ENCODE measurements at regions not wholly inside any gene's neighbourhood (a gene's known extent, or its start where the extent isn't known, plus 50 kb on each side); places are given as distances from the start of the nearest gene placed in this dataset.

GRCh38 chr3:103966749-103967148 lies 1400.0 kb upstream of the ALCAM start:
- no peak overlapping the region for H3K27ac ChIP-seq (ENCODE audit: low read depth in 2 of 2, low read length in 2 of 2)
- no peaks in the 10 kb centered on the region for H3K27me3 ChIP-seq (ENCODE audit: control insufficient read depth in 2 of 2, insufficient read depth in 2 of 2, low read length in 2 of 2)
- H3K9ac ChIP-seq (ENCODE audit: low read depth in 1 of 2, low read length in 2 of 2): no peak overlapping the region
- H3K36me3 ChIP-seq (ENCODE audit: control insufficient read depth in 2 of 2, insufficient read depth in 2 of 2, low read length in 2 of 2): no peaks in the 10 kb centered on the region
- no peaks in the 10 kb centered on the region for H3K9me3 ChIP-seq (ENCODE audit: control insufficient read depth in 2 of 2, low read length in 2 of 2)
- H3K4me1 ChIP-seq (ENCODE audit: control insufficient read depth in 2 of 2, insufficient read depth in 2 of 2, low read length in 2 of 2): no peaks in the 10 kb centered on the region
- no peak overlapping the region for H3K4me3 ChIP-seq (ENCODE audit: low read length in 2 of 2)

DNA sequence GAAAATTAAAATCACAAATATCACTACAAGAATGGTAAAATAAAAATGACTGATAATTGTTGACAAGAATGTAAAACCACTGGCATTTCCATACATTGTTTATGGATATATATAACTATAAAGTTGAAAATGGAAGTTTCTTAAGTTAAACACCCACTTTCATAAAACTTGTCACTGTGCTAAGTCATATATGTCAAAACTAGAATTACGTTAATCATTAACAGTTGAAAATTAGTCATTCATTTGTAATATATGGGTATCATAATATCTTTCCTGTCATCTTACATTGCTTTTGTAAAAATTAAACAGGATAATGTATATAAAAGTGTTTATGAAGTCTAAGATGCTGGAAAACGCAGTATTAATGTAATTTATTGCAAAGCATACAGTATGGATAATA lies 1398.6 kb upstream of the ALCAM start:
- Histone ChIP-seq H3K4me1 (ENCODE audit: control insufficient read depth in 2 of 2, insufficient read depth in 2 of 2, low read length in 2 of 2) (no peaks in the 10 kb centered on the region), H3K4me3 (ENCODE audit: low read length in 2 of 2) (no peak overlapping the region), H3K36me3 (ENCODE audit: control insufficient read depth in 2 of 2, insufficient read depth in 2 of 2, low read length in 2 of 2) (no peaks in the 10 kb centered on the region)

GRCh38 chr3:103968751-103969150 lies 1398.0 kb upstream of the ALCAM start:
- no peaks in the 10 kb centered on the region for H3K36me3 ChIP-seq (ENCODE audit: control insufficient read depth in 2 of 2, insufficient read depth in 2 of 2, low read length in 2 of 2)
- no peaks in the 10 kb centered on the region for H3K27me3 ChIP-seq (ENCODE audit: control insufficient read depth in 2 of 2, insufficient read depth in 2 of 2, low read length in 2 of 2)
- no peak overlapping the region for H3K27ac ChIP-seq (ENCODE audit: low read depth in 2 of 2, low read length in 2 of 2)
- no peaks in the 10 kb centered on the region for H3K4me1 ChIP-seq (ENCODE audit: control insufficient read depth in 2 of 2, insufficient read depth in 2 of 2, low read length in 2 of 2)
- no peaks in the 10 kb centered on the region for H3K9me3 ChIP-seq (ENCODE audit: control insufficient read depth in 2 of 2, low read length in 2 of 2)
- H3K4me3 ChIP-seq (ENCODE audit: low read length in 2 of 2): no peak overlapping the region
- no peak overlapping the region for H3K9ac ChIP-seq (ENCODE audit: low read depth in 1 of 2, low read length in 2 of 2)

More for the DNA sequence above, 1398.6 kb upstream of the ALCAM start:
- Histone ChIP-seq H3K27me3 (ENCODE audit: control insufficient read depth in 2 of 2, insufficient read depth in 2 of 2, low read length in 2 of 2) (no peaks in the 10 kb centered on the region), H3K9me3 (ENCODE audit: control insufficient read depth in 2 of 2, low read length in 2 of 2) (no peaks in the 10 kb centered on the region), H3K9ac (ENCODE audit: low read depth in 1 of 2, low read length in 2 of 2) (no peak overlapping the region), H3K27ac (ENCODE audit: low read depth in 2 of 2, low read length in 2 of 2) (no peak overlapping the region)

DNA sequence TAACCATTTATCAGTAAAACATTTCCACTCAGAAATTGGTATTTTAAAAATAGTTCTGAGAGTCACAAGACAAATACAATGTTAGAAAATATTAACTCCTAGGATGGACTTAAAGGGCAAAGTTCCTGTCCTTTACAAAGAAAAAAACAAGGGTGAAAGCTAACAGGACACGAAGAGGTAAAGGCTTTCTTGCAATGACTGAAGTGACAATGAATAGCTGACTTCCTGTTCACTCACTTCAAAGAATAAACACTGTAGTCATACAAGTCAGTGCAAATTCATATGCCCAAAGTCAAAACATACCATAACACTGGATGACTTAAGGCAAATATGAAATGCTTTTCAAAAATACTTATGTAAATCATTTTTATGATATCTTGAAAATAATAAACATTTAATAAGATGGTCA lies 1389.8 kb upstream of the ALCAM start:
- Histone ChIP-seq H3K27ac (ENCODE audit: low read depth in 2 of 2, low read length in 2 of 2) (no peak overlapping the region), H3K4me3 (ENCODE audit: low read length in 2 of 2) (no peak overlapping the region), H3K4me1 (ENCODE audit: control insufficient read depth in 2 of 2, insufficient read depth in 2 of 2, low read length in 2 of 2) (no peaks in the 10 kb centered on the region), H3K9me3 (ENCODE audit: control insufficient read depth in 2 of 2, low read length in 2 of 2) (no peaks in the 10 kb centered on the region), H3K27me3 (ENCODE audit: control insufficient read depth in 2 of 2, insufficient read depth in 2 of 2, low read length in 2 of 2) (no peaks in the 10 kb centered on the region), H3K9ac (ENCODE audit: low read depth in 1 of 2, low read length in 2 of 2) (no peak overlapping the region), H3K36me3 (ENCODE audit: control insufficient read depth in 2 of 2, insufficient read depth in 2 of 2, low read length in 2 of 2) (no peaks in the 10 kb centered on the region)

- no peaks in the 10 kb centered on the region for H3K36me3 ChIP-seq (ENCODE audit: control insufficient read depth in 2 of 2, insufficient read depth in 2 of 2, low read length in 2 of 2)
- no peaks in the 10 kb centered on the region for H3K27me3 ChIP-seq (ENCODE audit: control insufficient read depth in 2 of 2, insufficient read depth in 2 of 2, low read length in 2 of 2)
- H3K4me3 ChIP-seq (ENCODE audit: low read length in 2 of 2): no peak overlapping the region
- no peaks in the 10 kb centered on the region for H3K9me3 ChIP-seq (ENCODE audit: control insufficient read depth in 2 of 2, low read length in 2 of 2)
- no peak overlapping the region for H3K9ac ChIP-seq (ENCODE audit: low read depth in 1 of 2, low read length in 2 of 2)
- H3K27ac ChIP-seq (ENCODE audit: low read depth in 2 of 2, low read length in 2 of 2): no peak overlapping the region
- H3K4me1 ChIP-seq (ENCODE audit: control insufficient read depth in 2 of 2, insufficient read depth in 2 of 2, low read length in 2 of 2): no peaks in the 10 kb centered on the region
These were observed 1389.3 kb upstream of the ALCAM start for GRCh38 chr3:103977417-103977816.

DNA sequence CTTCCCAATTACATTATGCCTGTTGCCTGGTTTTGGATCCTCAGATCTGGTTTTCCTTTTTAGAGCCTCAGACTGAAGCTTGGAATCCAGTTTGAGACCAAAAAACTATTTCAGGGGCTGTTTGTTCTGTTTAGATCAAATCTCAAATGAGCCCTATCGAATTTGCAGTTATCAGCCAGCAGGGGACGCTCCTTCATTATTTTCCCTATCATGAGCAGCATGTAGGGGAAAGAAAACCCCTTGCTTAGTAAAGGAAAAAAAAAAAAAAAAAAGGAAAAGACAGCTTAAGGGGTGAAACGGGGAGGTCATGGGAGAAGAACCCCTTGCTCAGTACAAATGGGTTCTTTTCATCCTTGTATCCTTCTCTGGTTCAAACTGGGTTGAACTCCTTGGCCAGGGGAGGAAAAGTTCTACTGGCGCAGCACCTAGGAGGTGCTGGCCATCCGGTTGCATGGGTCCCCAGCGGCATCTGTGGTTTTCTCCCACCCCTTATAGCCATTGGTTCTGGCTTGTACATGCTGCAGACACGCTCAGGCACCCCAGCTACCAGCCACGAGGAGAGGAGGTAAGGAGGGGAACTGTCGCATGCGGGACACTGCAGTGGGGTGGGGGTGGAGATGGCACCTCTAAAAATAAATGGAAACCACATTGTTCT lies 1375.1 kb upstream of the ALCAM start:
- no peak overlapping the region for H3K9ac ChIP-seq (ENCODE audit: low read depth in 1 of 2, low read length in 2 of 2)
- H3K4me3 ChIP-seq (ENCODE audit: low read length in 2 of 2): no peak overlapping the region
- H3K9me3 ChIP-seq (ENCODE audit: control insufficient read depth in 2 of 2, low read length in 2 of 2): peaks cover 0 to 2% of the 10 kb centered on the region in 2 donors
- H3K36me3 ChIP-seq (ENCODE audit: control insufficient read depth in 2 of 2, insufficient read depth in 2 of 2, low read length in 2 of 2): no peaks in the 10 kb centered on the region
- H3K27me3 ChIP-seq (ENCODE audit: control insufficient read depth in 2 of 2, insufficient read depth in 2 of 2, low read length in 2 of 2): no peaks in the 10 kb centered on the region
- no peaks in the 10 kb centered on the region for H3K4me1 ChIP-seq (ENCODE audit: control insufficient read depth in 2 of 2, insufficient read depth in 2 of 2, low read length in 2 of 2)
- H3K27ac ChIP-seq (ENCODE audit: low read depth in 2 of 2, low read length in 2 of 2): no peak overlapping the region

- H3K9ac ChIP-seq (ENCODE audit: low read depth in 1 of 2, low read length in 2 of 2): no peak overlapping the region
- no peaks in the 10 kb centered on the region for H3K36me3 ChIP-seq (ENCODE audit: control insufficient read depth in 2 of 2, insufficient read depth in 2 of 2, low read length in 2 of 2)
- H3K4me3 ChIP-seq (ENCODE audit: low read length in 2 of 2): no peak overlapping the region
- peaks cover 0 to 2% of the 10 kb centered on the region in 2 donors for H3K9me3 ChIP-seq (ENCODE audit: control insufficient read depth in 2 of 2, low read length in 2 of 2)
- H3K4me1 ChIP-seq (ENCODE audit: control insufficient read depth in 2 of 2, insufficient read depth in 2 of 2, low read length in 2 of 2): no peaks in the 10 kb centered on the region
- no peak overlapping the region for H3K27ac ChIP-seq (ENCODE audit: low read depth in 2 of 2, low read length in 2 of 2)
- H3K27me3 ChIP-seq (ENCODE audit: control insufficient read depth in 2 of 2, insufficient read depth in 2 of 2, low read length in 2 of 2): no peaks in the 10 kb centered on the region
These were observed 1374.2 kb upstream of the ALCAM start for GRCh38 chr3:103992469-103992868.

- Histone ChIP-seq H3K27ac (ENCODE audit: low read depth in 2 of 2, low read length in 2 of 2) (no peak overlapping the region), H3K4me1 (ENCODE audit: control insufficient read depth in 2 of 2, insufficient read depth in 2 of 2, low read length in 2 of 2) (no peaks in the 10 kb centered on the region), H3K9ac (ENCODE audit: low read depth in 1 of 2, low read length in 2 of 2) (no peak overlapping the region), H3K9me3 (ENCODE audit: control insufficient read depth in 2 of 2, low read length in 2 of 2) (no peaks in the 10 kb centered on the region), H3K4me3 (ENCODE audit: low read length in 2 of 2) (no peak overlapping the region), H3K27me3 (ENCODE audit: control insufficient read depth in 2 of 2, insufficient read depth in 2 of 2, low read length in 2 of 2) (no peaks in the 10 kb centered on the region), H3K36me3 (ENCODE audit: control insufficient read depth in 2 of 2, insufficient read depth in 2 of 2, low read length in 2 of 2) (no peaks in the 10 kb centered on the region)
These were observed 1361.8 kb upstream of the ALCAM start for GRCh38 chr3:104004956-104005355.

- Histone ChIP-seq H3K9me3 (ENCODE audit: control insufficient read depth in 2 of 2, low read length in 2 of 2) (no peaks in the 10 kb centered on the region), H3K4me3 (ENCODE audit: low read length in 2 of 2) (no peak overlapping the region), H3K27me3 (ENCODE audit: control insufficient read depth in 2 of 2, insufficient read depth in 2 of 2, low read length in 2 of 2) (no peaks in the 10 kb centered on the region)
These were observed 1360.9 kb upstream of the ALCAM start for GRCh38 chr3:104005815-104006214.

DNA sequence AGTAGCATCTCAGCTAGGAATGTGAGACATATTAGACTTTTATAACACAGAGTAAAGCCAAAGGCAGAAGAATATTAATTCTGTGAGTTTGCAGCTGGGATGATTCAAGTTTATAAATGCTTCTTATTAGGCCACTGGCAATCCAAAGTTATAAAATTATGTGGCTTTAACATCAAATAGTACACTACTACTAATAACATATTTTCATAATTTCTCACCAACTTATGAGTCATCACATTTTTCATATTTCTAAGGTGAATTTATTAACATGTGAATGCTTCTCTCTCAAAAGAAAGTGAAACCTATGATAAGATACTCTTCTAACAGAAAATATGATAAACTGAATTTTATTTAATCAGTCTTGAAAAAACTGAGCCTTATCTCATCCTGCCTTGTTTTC lies 1348.2 kb upstream of the ALCAM start:
- H3K27me3 ChIP-seq (ENCODE audit: control insufficient read depth in 2 of 2, insufficient read depth in 2 of 2, low read length in 2 of 2): no peaks in the 10 kb centered on the region
- H3K9ac ChIP-seq (ENCODE audit: low read depth in 1 of 2, low read length in 2 of 2): no peak overlapping the region

More at GRCh38 chr3:104005815-104006214, 1360.9 kb upstream of the ALCAM start:
- H3K9ac ChIP-seq (ENCODE audit: low read depth in 1 of 2, low read length in 2 of 2): no peak overlapping the region
- no peaks in the 10 kb centered on the region for H3K36me3 ChIP-seq (ENCODE audit: control insufficient read depth in 2 of 2, insufficient read depth in 2 of 2, low read length in 2 of 2)
- H3K4me1 ChIP-seq (ENCODE audit: control insufficient read depth in 2 of 2, insufficient read depth in 2 of 2, low read length in 2 of 2): no peaks in the 10 kb centered on the region
- no peak overlapping the region for H3K27ac ChIP-seq (ENCODE audit: low read depth in 2 of 2, low read length in 2 of 2)

More for the DNA sequence above, 1348.2 kb upstream of the ALCAM start:
- Histone ChIP-seq H3K4me3 (ENCODE audit: low read length in 2 of 2) (no peak overlapping the region), H3K9me3 (ENCODE audit: control insufficient read depth in 2 of 2, low read length in 2 of 2) (peaks cover 0 to 2% of the 10 kb centered on the region in 2 donors), H3K36me3 (ENCODE audit: control insufficient read depth in 2 of 2, insufficient read depth in 2 of 2, low read length in 2 of 2) (no peaks in the 10 kb centered on the region), H3K27ac (ENCODE audit: low read depth in 2 of 2, low read length in 2 of 2) (no peak overlapping the region), H3K4me1 (ENCODE audit: control insufficient read depth in 2 of 2, insufficient read depth in 2 of 2, low read length in 2 of 2) (no peaks in the 10 kb centered on the region)
